GM23338 (cell line): ENCODE measurements at regions not wholly inside any gene's neighbourhood (a gene's known extent, or its start where the extent isn't known, plus 50 kb on each side); places are given as distances from the start of the nearest gene placed in this dataset.

ENCODE experiments used
- ATAC-seq: fragments of 200-7000 bp; cut with Tn5 transposase; 3 replicates; pipeline ENCODE4 v1.9.1; 2020
- DNase-seq: peaks from one replicate; pipeline ENCODE4 v3.0.0-alpha.2; 2015; ENCODE audit warnings: low spot score
- H2AFZ ChIP-seq: fragments of 200-600 bp; sonication (generic); 2 replicates; pipeline ENCODE4 v1.8.0; 2016; ENCODE audit warnings: antibody characterized with exemption, mild to moderate bottlenecking, moderate library complexity
- H3F3A ChIP-seq: fragments of 200-600 bp; sonication (generic); replicated peaks from 2 replicates; pipeline ENCODE4 v1.8.0; 2017; ENCODE audit warnings: antibody characterized with exemption, mixed run types, low read depth
- H3K27ac ChIP-seq: fragments of 200-600 bp; sonication (generic); 2 replicates; pipeline ENCODE4 v1.6.1; 2016; ENCODE audit warnings: low read depth
- H3K27me3 ChIP-seq: fragments of 200-600 bp; sonication (generic); 2 replicates; pipeline ENCODE4 v1.8.0; 2016; ENCODE audit warnings: mild to moderate bottlenecking, mixed run types, moderate library complexity; ENCODE audit not compliant: insufficient read depth
- H3K36me3 ChIP-seq: fragments of 200-600 bp; sonication (generic); 2 replicates; pipeline ENCODE4 v1.8.0; 2016; ENCODE audit warnings: mild to moderate bottlenecking; ENCODE audit not compliant: insufficient read depth
- H3K4me1 ChIP-seq: fragments of 200-600 bp; sonication (generic); 2 replicates; pipeline ENCODE4 v1.8.0; 2016; ENCODE audit warnings: mild to moderate bottlenecking, moderate library complexity; ENCODE audit not compliant: insufficient read depth
- H3K4me2 ChIP-seq: fragments of 200-600 bp; sonication (generic); 2 replicates; pipeline ENCODE4 v1.7.1; 2017; ENCODE audit warnings: mixed run types
- H3K4me3 ChIP-seq: fragments of 200-600 bp; sonication (generic); 2 replicates; pipeline ENCODE4 v1.6.1; 2016; ENCODE audit warnings: mixed run types
- H3K79me2 ChIP-seq: fragments of 200-600 bp; sonication (generic); replicated peaks from 2 replicates; pipeline ENCODE4 v1.8.0; 2017; ENCODE audit warnings: mild to moderate bottlenecking; ENCODE audit not compliant: insufficient read depth
- H3K9me2 ChIP-seq: fragments of 200-600 bp; sonication (generic); 2 replicates; pipeline ENCODE4 v1.8.0; 2017; ENCODE audit not compliant: insufficient read depth
- H4K20me1 ChIP-seq: fragments of 200-600 bp; sonication (generic); replicated peaks from 2 replicates; pipeline ENCODE4 v1.8.0; 2017; ENCODE audit warnings: mild to moderate bottlenecking; ENCODE audit not compliant: insufficient read depth
- H3K27ac Mint-ChIP-seq: 2 replicates; pipeline ENCODE4 v1.8.0; 2020; ENCODE audit warnings: inconsistent platforms, mild to moderate bottlenecking, moderate library complexity, mixed read lengths
- H3K27me3 Mint-ChIP-seq: 3 replicates; pipeline ENCODE4 v1.8.0; 2022; ENCODE audit warnings: low read depth, mild to moderate bottlenecking, moderate library complexity, mixed read lengths, inconsistent platforms; ENCODE audit not compliant: insufficient read depth, poor library complexity
- H3K36me3 Mint-ChIP-seq: 3 replicates; pipeline ENCODE4 v1.8.0; 2021; ENCODE audit warnings: low read depth, mild to moderate bottlenecking, inconsistent platforms, moderate library complexity, mixed read lengths
- H3K4me1 Mint-ChIP-seq: 3 replicates; pipeline ENCODE4 v1.8.0; 2020; ENCODE audit warnings: mild to moderate bottlenecking, inconsistent platforms, mixed read lengths
- H3K4me3 Mint-ChIP-seq: 3 replicates; pipeline ENCODE4 v1.8.0; 2021; ENCODE audit warnings: moderate library complexity, mild to moderate bottlenecking, inconsistent platforms, mixed read lengths
- H3K9me3 Mint-ChIP-seq: 3 replicates; pipeline ENCODE4 v1.8.0; 2020; ENCODE audit warnings: moderate library complexity, mild to moderate bottlenecking, inconsistent platforms, mixed read lengths
- EZH2 ChIP-seq: fragments of 200-600 bp; sonication (generic); IDR thresholded peaks from one replicate; pipeline ENCODE4 v1.8.0; 2017; ENCODE audit warnings: antibody characterized with exemption, mild to moderate bottlenecking, low read depth; ENCODE audit not compliant: unreplicated experiment
- EZH2phosphoT487 ChIP-seq: fragments of 200-600 bp; sonication (generic); IDR thresholded peaks from one replicate; pipeline ENCODE4 v1.8.1; 2018; ENCODE audit warnings: antibody characterized with exemption; ENCODE audit not compliant: unreplicated experiment
- JUNB ChIP-seq: IDR thresholded peaks from one replicate; pipeline ENCODE4 v1.6.1; 2016; ENCODE audit warnings: antibody characterized with exemption; ENCODE audit not compliant: unreplicated experiment
- NANOG ChIP-seq: IDR thresholded peaks from 2 replicates; pipeline ENCODE4 v1.6.1; 2016; ENCODE audit warnings: antibody characterized with exemption, borderline replicate concordance
- POLR2AphosphoS5 ChIP-seq: IDR thresholded peaks from 2 replicates; pipeline ENCODE4 v1.6.1; 2016; ENCODE audit warnings: antibody characterized with exemption, low read depth
- REST ChIP-seq: IDR thresholded peaks from one replicate; pipeline ENCODE4 v1.6.1; 2018; ENCODE audit warnings: antibody characterized with exemption; ENCODE audit not compliant: unreplicated experiment
- STAT1 ChIP-seq: IDR thresholded peaks from one replicate; pipeline ENCODE4 v1.6.1; 2016; ENCODE audit warnings: antibody characterized with exemption; ENCODE audit not compliant: unreplicated experiment
- ZNF114 ChIP-seq: fragments of 250-450 bp; sonication (Bioruptor Pico); IDR thresholded peaks from 2 replicates; pipeline ENCODE4 v1.5.0; 2020; ENCODE audit warnings: mild to moderate bottlenecking, moderate library complexity
- ZNF331 ChIP-seq: fragments of 250-450 bp; sonication (Bioruptor Pico); IDR thresholded peaks from 2 replicates; pipeline ENCODE4 v1.5.0; 2020; ENCODE audit warnings: low read depth, mild to moderate bottlenecking, moderate library complexity
- ZNF462 ChIP-seq: fragments of 250-450 bp; sonication (Bioruptor Pico); IDR thresholded peaks from 2 replicates; pipeline ENCODE4 v1.5.0; 2020; ENCODE audit warnings: mild to moderate bottlenecking, moderate library complexity
- TF ChIP-seq, protein P1 (sequence below): IDR thresholded peaks from 2 replicates; pipeline ENCODE4 v1.6.1; 2016; ENCODE audit warnings: antibody characterized with exemption

GRCh38 chr10:3433988-3434387, 261.4 kb upstream of the PITRM1 start (continued):
- no peak for TF ChIP-seq REST

GRCh38 chr10:3433131-3433530, 260.5 kb upstream of the PITRM1 start:
- Histone ChIP-seq H3K27ac (no peak overlapping the region), H3K4me1 (no peaks in the 10 kb centered on the region), H3K36me3 (no peaks in the 10 kb centered on the region), H3K9me2 (no peaks in the 10 kb centered on the region), H2AFZ (no peak overlapping the region), H3K79me2 (no peaks in the 10 kb centered on the region), H3K27me3 (no peaks in the 10 kb centered on the region), H3F3A (no peaks in the 10 kb centered on the region), H3K4me3 (no peak overlapping the region), H4K20me1 (no peaks in the 10 kb centered on the region), H3K4me2 (no peak overlapping the region)
- DNase-seq (no peak), ATAC-seq (no peak)
- H3K27ac Mint-ChIP-seq: no peak overlapping the region
- peaks cover 12% of the 10 kb centered on the region for H3K9me3 Mint-ChIP-seq
- peaks cover 8% of the 10 kb centered on the region for H3K36me3 Mint-ChIP-seq
- H3K27me3 Mint-ChIP-seq: no peaks in the 10 kb centered on the region
- H3K4me3 Mint-ChIP-seq: no peak overlapping the region
- H3K4me1 Mint-ChIP-seq: no peaks in the 10 kb centered on the region; the same call in 1 of the 3 replicates
- TF ChIP-seq EZH2 (no peak), JUNB (no peak), POLR2AphosphoS5 (no peak), EZH2phosphoT487 (no peak), ZNF114 (CRISPR knock-in tag) (no peak), ZNF462 (CRISPR knock-in tag) (no peak), ZNF331 (CRISPR knock-in tag) (no peak), REST (no peak), NANOG (no peak), STAT1 (no peak)
- TF ChIP-seq, protein P1, sequence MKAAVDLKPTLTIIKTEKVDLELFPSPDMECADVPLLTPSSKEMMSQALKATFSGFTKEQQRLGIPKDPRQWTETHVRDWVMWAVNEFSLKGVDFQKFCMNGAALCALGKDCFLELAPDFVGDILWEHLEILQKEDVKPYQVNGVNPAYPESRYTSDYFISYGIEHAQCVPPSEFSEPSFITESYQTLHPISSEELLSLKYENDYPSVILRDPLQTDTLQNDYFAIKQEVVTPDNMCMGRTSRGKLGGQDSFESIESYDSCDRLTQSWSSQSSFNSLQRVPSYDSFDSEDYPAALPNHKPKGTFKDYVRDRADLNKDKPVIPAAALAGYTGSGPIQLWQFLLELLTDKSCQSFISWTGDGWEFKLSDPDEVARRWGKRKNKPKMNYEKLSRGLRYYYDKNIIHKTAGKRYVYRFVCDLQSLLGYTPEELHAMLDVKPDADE: no peak
